ENCODE measurements at regions not wholly inside any gene's neighbourhood (a gene's known extent, or its start where the extent isn't known, plus 50 kb on each side); places are given as distances from the start of the nearest gene placed in this dataset.

DNA sequence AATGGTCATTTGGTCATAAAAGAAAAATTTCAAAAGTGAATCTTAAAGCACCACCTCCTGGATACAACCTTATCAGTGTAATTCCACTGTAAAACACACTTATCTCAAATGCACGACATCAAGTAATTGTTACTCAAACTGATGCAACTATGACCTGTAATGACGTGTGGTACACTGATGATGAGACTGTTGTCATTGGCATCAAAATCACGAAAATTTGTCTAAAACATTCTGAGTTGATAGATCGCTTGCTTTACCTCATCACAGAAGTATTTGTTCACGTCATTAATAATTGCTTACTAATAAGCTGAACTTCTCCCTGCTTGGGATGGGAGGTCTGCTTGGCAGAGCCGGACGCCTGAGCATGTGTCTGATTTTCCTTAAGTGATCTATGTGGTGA is 221.8 kb upstream of the KLF6 start:
- TF ChIP-seq CTCF (IDR thresholded peaks at IDR 0.05 in 4 of 5, conservative IDR thresholded peaks at IDR 0.05 in 1 of 5) (no peak), POLR2A (IDR thresholded peaks at IDR 0.05) (no peak)
